Cerebellar nuclear complex (tissue), 1 donor: ENCODE measurements at regions not wholly inside any gene's neighbourhood (a gene's known extent, or its start where the extent isn't known, plus 50 kb on each side); places are given as distances from the start of the nearest gene placed in this dataset.
"Not testable (repeated sequence)": the region's sequence is repeated elsewhere in the genome, so short reads cannot be mapped to it uniquely, and the experiment has no call there.

Experiments used
- DNase-seq, 2 experiments: peaks; one replicate each; lab custom pipeline; 2025; lab: John Stamatoyannopoulos, UW

DNA sequence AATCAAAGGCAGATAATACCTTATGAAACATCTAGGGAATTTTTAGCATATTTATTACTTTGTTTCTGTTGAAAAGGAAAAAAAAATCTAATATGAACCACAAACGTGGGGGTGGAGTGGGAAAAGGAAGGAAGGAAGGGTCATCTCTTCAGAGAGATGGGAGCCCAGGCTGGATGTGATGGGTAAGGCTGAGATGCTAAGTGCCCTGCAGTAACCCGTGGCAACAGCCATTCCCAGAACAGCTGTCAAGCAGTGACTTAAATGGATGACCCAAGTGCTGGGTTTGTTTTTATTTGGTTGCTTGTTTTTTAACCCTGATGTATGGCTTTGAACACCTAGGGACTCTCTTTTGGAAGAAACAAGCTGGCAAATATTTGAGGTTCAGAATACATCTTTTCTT is 50.7 kb upstream of the KLF7 start:
- DNase-seq: no peak

DNA sequence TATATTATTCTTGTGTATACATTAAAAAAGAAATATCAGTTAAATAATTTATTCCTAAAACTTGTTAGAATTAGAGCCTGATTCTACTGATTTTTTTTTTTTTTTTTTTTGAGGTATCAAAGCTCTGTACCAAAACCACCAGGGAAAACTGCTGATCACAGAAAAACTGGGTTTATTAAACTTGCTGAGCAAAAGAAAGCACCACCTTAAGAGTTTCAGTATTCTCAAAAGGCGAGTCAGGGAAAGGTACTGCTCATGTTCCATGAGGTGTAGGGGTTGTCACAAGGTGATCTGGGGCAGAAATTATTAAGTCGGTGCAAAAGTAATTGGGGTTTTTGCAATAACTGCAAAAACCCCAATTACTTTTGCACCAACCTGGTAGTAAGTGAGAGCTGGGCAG is 51.7 kb upstream of the KLF7 start:
- DNase-seq: no peak

DNA sequence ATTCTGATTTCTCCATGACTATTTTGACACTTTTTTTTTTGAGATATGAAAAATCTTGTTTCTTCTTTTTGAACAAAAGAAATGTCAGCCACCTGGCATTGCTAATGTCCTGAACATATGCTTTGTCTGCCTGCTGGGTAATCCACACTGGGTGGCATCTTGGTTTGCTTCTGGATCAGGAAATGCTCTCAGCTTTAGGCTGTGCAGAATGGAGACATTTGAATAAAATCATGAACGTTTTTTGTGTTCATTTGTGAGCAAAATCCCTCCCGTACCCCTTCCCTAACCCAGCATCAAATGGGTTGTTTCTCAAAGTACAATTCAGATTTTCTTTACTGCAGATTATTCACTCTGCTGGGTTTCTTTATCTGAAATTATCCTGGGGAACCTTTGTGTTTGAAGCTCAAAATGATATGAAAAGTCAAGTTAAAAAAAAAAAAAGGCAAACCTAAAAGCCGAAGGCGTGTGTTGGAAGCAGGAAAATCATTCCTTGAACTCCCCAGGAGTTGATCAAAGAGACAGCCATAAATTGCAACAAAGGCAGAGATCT is 53.4 kb upstream of the KLF7 start:
- DNase-seq: peak in 1 of 2 experiments; percentile 57

DNA sequence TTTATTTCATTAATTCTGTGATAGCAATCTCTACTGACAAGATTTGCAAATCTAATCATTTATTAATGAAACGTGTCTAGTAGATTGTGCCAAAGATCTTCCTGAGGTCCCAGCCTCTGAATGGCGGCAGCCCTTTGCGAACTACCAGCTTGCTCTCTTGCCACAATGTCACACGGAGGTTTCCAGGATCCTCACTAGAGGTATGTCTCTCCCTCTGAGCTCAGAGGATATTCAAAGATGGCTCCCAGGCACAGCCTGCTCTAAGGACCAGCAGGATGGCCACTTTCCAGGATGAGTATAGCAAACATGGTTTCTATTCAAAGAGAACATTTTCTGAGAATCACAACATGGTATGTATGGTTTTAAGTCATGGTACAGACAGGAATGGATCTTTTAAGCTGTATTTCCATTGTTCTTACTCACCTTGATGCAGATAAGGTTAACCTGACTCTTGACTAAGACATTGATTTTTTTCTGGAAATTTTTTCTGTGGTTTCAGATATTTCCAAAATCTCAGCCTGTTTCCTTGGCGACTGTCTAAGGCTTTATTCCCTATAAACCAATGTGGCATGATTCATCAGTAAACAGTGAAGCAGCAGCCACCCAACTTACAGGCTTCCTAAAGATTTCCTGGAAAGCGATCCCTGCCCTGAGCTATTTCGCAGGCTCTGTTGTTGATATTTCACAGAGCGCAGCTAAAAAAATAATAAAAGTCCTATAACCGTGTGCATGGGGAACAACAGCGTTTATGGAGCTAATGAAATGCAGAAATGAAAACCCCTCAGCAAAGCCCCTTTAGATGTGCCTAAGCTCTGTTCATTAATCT is 54.1 kb upstream of the KLF7 start:
- no peak for DNase-seq

DNA sequence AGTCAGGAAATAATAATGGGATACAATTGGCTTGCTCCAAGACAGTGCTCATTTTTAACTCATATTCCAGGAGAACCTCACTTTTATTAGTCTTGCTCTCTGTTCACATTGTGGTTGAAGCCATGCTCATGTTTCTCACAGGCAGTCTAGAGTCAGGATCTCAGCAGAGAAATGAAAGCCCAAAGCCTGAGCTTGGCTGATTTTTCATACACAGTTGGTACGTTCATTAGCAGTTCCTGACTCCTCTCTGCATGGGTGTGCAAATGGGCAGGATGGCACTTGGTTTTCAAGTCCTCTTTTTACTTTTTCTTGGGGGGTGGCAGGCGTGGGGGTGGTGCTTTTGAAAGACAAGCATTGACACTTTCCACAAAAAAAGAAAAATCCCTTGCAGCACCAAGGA is 56.0 kb upstream of the KLF7 start:
- DNase-seq: peak in 1 of 2 experiments; percentile 34

DNA sequence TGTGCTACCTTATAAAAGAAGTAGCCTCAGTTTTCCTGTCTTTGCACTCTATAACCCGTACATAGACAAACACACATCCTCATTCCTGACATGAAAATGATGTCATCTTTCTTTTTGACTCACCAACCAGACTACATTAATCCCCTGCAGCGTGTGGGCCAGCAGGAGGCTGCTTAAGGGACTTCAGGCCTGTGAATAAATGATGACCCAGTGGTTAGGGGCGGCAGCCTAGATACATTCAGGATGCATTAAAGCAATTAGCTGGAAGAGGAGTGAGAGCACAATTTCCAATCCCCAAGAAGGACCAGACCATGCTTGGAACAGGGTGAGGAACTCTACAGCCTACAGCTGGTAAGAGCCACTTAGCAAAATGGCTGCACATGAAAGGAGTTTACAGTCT is 57.3 kb upstream of the KLF7 start:
- no peak for DNase-seq

DNA sequence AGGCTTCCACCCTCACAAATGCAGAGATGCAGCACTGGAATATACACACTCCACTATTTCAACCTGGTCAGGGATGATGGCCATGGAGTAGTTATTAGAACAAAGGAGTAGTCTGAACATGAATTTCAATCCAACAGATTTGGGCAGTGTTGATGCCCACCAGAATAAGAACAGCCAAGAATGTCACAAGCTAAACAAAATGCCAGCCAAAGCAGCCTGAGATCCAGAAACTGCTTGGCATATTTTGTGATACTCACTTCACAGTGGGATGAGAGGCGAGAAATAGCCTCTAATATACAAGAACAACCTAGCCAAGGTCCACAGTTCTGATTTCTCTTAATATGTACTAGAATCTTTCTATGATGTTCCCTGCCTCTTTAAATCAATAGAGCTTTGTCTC is 58.6 kb upstream of the KLF7 start:
- DNase-seq: peak in 1 of 2 experiments; percentile 19

DNA sequence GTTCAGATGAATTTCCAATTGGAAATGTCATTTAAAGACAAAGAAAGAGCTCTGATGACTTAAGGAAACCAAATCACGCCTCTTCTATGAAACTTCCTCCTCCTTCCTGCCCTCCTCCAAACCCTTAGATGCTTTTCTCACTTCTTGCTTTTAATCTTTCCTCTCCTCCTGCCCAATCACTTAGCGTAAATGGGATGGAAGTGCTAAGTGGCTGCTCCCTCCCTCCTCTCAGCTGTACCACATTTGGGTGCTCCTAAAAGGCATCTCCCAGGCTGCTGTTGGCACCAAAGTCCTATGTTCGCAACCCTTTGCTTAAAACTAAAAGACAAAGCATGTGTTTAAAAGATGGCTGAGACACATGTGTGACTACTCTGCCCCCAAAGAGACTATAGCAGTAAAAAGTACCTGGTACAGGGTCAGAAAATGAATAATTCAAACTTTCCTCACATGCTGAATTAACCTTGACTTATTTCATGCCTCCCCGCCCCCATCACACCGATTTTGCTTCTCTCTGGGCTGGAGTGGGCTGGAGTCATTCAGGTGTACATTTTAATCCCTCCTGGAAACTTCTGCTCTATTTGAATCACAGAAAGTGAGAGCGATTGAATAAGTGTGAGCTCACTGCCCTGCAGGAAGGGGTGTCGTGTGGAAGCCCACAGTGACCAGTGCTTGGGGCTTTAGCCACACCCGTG is 59.2 kb upstream of the KLF7 start:
- DNase-seq: no peak

DNA sequence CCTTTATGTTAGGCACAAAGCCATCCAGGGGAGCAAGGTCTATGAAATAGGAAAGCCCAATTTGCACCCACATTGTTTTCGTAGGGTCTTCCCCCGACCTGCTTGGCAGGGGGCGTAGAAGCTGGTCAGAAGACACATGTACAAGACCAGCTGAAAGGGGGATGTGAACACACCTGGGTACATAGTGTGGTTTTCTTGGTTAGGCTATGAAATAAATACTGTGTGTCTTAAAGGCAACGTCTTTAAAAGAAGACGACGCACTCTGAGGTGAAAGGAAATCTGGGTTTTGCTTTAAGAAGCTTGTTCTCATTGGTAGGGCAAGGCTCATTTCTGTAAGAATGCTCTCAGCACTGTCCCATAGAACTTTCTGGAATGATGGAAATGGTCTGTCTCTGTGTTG is 60.0 kb upstream of the KLF7 start:
- DNase-seq: no peak

DNA sequence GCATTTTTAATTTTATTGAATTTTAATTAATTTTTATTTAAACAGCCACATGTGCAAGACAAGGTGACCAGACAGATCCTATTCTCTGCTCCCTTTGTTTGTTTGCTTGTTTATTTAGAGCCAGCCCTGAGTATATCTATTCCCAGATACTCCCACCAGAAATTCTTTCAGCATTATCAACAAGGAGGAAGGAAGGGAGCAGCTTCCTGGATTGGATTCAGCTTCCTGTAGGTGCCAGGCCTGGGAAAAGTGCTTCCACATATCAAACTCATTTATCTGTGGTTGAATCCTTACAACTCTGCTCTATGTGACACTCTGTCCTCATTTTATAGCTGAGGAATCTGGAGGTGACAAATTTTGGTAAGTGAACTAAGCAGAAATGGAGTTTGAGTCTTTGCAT is 60.5 kb upstream of the KLF7 start:
- no peak for DNase-seq

DNA sequence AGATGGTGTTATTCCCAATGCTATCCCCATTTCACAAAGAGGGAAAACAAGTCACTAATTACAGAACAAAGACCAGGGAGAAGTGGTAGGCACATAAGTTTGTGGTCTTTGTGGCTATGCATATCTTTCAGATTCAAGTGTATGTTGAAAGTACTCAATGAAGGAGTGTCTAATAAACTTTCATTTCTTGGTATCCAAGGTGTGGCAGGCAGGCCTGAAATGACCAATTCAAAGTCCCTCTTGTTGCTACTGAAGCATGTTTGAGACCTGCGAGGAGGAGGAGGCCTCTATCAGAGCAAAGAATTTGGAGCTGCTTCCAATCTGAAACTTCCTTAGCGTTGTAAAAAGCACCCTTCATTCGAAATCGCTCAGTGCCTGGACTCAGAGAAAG is 60.9 kb upstream of the KLF7 start:
- DNase-seq: no peak

DNA sequence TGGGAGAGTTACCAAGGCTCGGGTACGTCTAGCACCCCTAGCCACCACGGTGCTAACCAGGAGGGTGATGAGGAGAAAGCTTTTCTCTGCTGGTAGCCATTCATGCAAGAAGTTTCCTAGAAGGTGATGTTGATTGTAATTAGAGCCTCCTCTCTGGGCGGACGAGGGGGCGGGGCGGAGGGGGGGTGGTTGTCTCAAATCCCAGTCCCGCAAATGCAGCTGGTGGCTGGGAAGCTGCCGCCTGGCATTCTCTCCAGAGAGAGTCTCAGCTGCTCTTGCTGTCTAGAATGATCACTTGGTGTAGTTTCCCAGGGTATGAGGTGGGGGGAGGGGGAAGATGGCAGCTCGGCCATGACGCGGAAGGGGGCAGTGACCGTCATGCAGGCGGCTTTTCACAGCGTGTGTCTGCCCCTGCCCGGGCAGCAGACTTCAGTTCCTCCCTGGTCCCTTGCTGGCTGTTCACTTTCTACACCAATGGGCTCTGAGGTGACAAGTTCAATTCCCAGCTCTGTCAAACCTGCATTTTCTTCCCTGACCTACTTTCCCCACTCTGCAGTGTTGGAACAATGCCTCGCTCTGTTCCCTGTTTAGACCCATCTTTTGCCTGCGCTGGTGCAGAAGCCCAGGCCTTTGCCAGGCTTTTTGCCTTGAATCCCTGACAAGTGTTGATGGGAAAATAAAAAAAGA is 61.5 kb upstream of the KLF7 start:
- peak; percentile 56 to 88 for DNase-seq

DNA sequence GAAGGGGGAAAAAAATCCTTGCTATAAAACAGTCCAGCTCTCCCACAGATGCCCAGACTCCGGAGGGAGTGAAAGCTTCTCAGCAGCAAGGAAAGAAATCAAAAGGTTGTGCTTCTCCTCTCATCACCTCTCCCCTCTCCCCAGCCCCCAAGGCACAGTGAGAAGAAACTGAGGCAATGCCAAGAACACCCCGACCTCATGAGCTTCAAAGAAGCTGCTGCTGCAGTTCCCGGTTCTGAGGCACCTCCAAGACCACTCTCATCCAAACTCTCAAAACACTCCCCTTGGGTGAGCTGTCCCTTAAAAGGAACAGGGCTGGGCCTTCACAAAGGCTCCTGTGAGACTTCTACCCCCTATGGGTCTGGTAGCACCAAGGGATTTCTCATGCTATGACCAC is 62.0 kb upstream of the KLF7 start:
- no peak for DNase-seq

DNA sequence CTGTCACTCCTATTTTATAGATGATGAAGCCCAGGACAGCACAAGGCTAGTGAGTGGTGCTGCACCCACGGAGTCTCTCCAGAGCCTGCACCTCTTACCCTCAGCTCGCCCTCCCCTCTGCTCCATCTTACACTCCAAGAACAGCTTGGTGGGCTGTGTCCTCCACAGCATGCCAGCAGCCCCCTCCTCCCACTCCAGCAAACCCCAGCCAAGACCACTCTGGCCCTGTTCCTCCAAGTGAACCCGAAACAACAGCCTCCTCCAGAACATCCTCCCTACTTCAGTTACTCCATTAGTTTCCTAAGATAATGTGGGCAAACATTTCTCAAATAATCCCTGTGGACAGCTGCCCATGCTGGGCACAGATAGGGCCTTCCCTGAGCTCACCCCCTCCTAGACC is 62.7 kb upstream of the KLF7 start:
- DNase-seq: no peak

DNA sequence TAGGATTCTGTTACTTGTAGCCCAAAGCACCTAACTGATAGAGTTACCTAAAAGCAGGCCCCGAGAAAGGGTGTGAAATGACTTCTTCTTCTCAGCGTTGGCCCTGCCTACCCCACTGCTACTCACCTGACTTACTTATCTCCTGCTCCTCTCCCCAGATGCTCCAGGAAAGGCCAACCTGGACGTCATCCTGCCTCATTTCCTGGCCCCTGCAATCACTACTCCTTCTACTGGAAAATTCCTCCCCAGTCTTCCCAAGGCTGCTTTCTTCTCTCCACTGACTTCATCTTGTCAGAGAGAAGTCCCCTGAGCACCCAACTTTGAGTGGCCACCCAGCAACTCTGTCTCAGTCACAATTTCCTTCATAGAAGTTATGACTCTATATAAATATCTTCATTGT is 63.4 kb upstream of the KLF7 start:
- DNase-seq: no peak

DNA sequence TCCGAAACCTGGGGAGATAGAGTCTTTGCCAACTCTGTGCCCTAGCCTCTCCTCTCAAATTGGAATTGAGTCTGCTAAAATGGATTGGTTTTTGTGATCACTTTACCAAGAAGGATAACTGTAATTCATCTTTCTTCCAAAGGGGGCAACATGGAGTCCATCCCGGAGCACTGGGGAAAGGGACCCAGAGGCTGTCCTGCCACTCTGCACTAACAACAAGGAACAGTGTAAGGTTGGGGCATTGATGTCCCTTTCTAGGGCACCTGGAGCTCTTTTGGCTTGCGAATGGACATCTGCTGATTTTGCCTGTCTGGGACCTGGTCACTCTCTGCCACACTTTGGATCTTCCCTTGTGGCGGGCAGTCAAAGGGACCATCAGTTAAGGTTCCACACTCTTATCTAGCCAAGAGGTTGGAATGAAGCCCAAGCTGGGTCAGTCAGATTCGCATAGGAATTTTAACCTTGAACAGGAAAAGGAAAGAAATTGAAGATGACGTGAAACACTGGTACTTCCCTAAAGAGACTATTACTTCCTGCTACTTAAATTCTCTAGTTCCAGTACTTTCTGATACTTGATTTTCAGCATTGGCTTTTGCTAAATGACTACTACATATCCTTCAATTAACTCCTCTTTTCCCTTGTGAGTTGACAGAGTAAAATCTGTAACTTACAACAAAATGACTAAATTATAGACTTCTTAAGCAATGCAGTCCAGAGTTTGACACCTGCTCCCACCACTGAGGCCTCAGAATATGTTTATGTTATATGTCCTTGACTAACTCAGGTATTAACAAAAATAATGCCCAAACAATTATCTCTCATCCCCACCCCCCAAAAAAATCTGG is 64.7 kb upstream of the KLF7 start:
- DNase-seq: no peak

DNA sequence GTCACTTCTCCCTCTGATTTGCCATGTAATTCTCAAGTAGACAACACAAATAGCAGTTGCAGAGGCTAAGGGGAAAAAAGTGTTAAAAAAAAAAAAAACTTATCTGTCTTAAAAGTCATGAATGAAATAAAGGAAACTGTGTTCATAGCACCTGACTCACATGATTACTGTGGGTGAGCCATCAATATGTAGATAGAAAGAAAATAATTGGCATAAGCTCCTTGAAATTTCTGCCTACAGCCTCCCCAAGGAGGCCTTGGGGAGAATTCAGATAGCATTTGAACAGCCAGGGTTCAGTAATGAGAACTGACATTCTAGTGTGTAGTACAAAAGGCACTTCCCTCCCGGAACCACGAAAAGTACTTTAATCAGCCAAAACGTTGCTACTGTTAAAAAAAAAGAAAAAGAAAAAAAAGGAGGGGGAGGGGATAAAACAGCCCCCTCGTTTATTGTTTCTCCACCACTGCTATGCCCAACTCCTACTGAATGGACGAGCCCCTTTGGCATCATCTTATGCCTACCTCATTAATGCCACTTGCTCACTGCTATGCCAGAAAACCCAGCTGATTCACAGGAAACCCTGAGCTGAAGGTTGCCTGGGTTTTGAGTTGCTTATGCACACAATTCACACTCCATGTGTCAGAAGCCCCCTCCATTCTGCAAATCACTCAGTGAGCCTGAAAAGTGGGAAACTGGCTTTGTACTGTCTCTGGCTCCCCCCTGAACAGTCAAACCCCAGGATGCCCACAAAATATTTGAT is 65.5 kb upstream of the KLF7 start:
- no peak for DNase-seq

DNA sequence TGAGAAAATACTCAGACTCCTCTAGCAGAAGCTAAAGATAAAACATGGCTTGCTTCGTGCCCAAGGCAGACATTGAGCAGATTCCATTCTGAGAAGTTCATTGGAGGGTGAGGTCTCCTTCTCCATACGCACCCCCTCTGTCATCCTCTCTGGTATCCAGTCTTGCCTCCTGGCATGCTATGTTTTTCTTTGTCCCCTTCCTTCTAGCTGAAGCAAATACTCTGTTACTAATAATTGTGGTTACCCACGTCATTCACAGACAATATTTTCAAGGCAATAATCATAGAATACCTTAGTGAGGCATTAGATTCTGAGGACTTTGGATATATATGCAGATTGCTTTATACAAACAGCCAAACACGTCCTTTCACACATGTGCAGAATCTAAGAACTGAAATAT is 66.2 kb upstream of the KLF7 start:
- no peak for DNase-seq

DNA sequence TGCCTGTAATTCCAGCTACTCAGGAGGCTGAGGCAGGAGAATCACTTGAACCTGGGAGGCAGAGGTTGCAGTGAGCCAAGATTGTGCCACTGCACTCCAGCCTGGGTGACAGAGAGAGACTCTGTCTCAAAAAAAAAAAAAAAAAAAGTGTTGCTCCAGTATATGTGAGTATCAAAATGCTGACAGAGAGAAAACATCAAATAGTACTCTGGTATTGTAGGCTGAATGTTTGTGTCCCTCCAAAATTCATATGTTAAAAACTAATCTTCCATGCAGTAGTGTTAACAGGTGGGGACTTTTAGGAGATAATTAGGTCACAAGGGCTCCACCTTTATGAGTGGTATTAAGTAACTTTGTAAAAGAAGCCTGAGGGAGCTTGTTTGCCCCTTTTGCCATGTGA is 67.4 kb upstream of the KLF7 start:
- not testable (repeated sequence) for DNase-seq

DNA sequence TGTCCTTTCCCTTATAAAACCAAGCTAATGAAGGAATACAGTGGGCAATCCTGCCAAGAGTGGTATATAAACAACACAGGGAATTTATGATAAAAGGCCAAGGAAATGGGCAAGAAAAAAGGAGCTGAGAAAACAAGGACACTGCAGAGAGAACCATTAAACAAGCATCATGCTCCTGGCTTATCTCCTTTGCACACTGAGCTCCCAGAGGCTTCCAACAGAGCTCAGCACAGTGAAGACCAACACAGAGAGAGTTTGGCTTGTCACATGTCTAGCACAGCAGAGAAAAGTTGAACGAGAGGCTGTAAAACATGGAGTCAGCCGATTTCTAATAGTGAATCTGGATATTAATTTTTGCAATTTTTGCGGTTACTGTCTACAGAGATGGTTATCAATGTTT is 68.0 kb upstream of the KLF7 start:
- DNase-seq: no peak

DNA sequence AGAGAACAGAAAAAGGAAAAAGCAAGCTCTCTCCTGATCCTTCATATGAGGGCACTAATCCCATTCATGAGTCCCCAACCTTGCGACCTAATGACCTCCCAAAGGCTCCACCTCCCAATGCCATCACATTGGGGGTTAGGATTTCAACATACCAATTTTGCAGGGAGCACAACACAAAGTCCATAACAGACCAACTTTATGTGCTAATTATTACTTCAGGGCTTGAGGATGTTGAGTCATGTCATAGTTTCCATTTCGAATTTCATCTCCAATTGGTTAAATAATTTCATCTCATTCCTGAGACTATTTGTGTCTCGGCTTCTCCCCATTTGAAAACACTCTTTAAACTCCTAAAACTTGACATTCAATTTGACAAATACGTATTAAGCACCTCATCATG is 69.9 kb upstream of the KLF7 start:
- DNase-seq: no peak
